ENCODE measurements at regions not wholly inside any gene's neighbourhood (a gene's known extent, or its start where the extent isn't known, plus 50 kb on each side); places are given as distances from the start of the nearest gene placed in this dataset.

GRCh38 chr3:43223670-43224364, 62.5 kb upstream of the SNRK start:
- no peak overlapping the region for H2BK15ac ChIP-seq (ENCODE audit: low read depth, low read length)
- H3K9ac ChIP-seq (ENCODE audit: low read depth, low read length), result no peak overlapping the region
- H3K56ac ChIP-seq (ENCODE audit: extremely low read depth, insufficient read depth, low read length), result no peak overlapping the region
- no peaks in the 10 kb centered on the region for H3K79me1 ChIP-seq (ENCODE audit: low read depth in 1 of 2, low read length in 2 of 2)
- H3K14ac ChIP-seq (replicated peaks; ENCODE audit: low read depth, low read length), result no peak overlapping the region
- H3K9me3 ChIP-seq (ENCODE audit: control insufficient read depth, insufficient read depth, low read length), result no peaks in the 10 kb centered on the region; the same call in 1 of the 2 replicates
- no peak overlapping the region for H2BK5ac ChIP-seq (ENCODE audit: low read depth, low read length, poor library complexity, severe bottlenecking)
- H3K9me1 ChIP-seq (ENCODE audit: insufficient read depth, low read length), result no peaks in the 10 kb centered on the region
- intact Hi-C loops (cut with micrococcal nuclease) (loop anchor here (2.0 to 10.0 kb wide), 5 partner anchors 279 to 973 kb away; partner anchors contain the start of genes ABHD5 and ANO10), in situ Hi-C loops (cut with MboI; ENCODE audit: low sequenced_read_pairs) (no loop called here), dilution Hi-C loops (cut with HindIII; ENCODE audit: low sequenced_read_pairs, unreplicated experiment) (no loop called here)
- no peak overlapping the region for H2AFZ ChIP-seq (replicated peaks; ENCODE audit: low read length, poor library complexity)
- no peak overlapping the region for H4K5ac ChIP-seq (ENCODE audit: low read depth, low read length)
- H3K18ac ChIP-seq (ENCODE audit: low read depth, low read length), result no peak overlapping the region
- H4K8ac ChIP-seq (ENCODE audit: low read depth in 2 of 2, low read length in 2 of 2), result no peak overlapping the region
- H2BK120ac ChIP-seq (ENCODE audit: low read depth, low read length), result no peak overlapping the region
- DNase-seq (peak; percentile 27), ATAC-seq (ENCODE audit: low read depth) (peak; percentile 27; the same call in 1 of the 2 replicates)
- BruUV-seq (replicated peaks), result no TSS peak
- no peak overlapping the region for H3K4me3 ChIP-seq (ENCODE audit: insufficient read depth, low read depth, low read length)
- H3K27me3 ChIP-seq (ENCODE audit: control insufficient read depth, insufficient read depth, low read length), result peaks cover 6% of the 10 kb centered on the region; the same call in 1 of the 2 replicates
- no peak overlapping the region for H3K23ac ChIP-seq (ENCODE audit: low read depth, low read length)
- CTCF ChIA-PET, result interaction anchor here (0.6 to 1.3 kb wide), 9 partner anchors 9 to 279 kb away, joined by 3 to 6 read pairs (median 3); no protein-coding TSS in a partner anchor
- H4K20me1 ChIP-seq (ENCODE audit: insufficient read depth, low read length), result no peaks in the 10 kb centered on the region
- H2AK5ac ChIP-seq (ENCODE audit: low read depth, low read length), result no peak overlapping the region
- H2BK20ac ChIP-seq (ENCODE audit: low read depth, low read length), result no peak overlapping the region
- H3K4me1 ChIP-seq (ENCODE audit: control insufficient read depth, insufficient read depth, low read length), result no peaks in the 10 kb centered on the region
- TF ChIP-seq ELK1 (IDR thresholded peaks at IDR 0.05; ENCODE audit: borderline replicate concordance, low read depth, low read length) (no peak), CHD1 (IDR thresholded peaks at IDR 0.05; ENCODE audit: low read depth, low read length) (no peak), RAD21 (IDR thresholded peaks at IDR 0.05; ENCODE audit: low read length) (peak; percentile 70), MAZ (IDR thresholded peaks at IDR 0.05; ENCODE audit: borderline replicate concordance, low read depth, low read length) (no peak), RFX5 (IDR thresholded peaks at IDR 0.05; ENCODE audit: low read depth, low read length) (no peak), BHLHE40 (IDR thresholded peaks at IDR 0.05; ENCODE audit: low read depth, low read length) (no peak), SMC3 (IDR thresholded peaks at IDR 0.05; ENCODE audit: low read depth, low read length) (peak; percentile 51)
- TF ChIP-seq, protein P1, sequence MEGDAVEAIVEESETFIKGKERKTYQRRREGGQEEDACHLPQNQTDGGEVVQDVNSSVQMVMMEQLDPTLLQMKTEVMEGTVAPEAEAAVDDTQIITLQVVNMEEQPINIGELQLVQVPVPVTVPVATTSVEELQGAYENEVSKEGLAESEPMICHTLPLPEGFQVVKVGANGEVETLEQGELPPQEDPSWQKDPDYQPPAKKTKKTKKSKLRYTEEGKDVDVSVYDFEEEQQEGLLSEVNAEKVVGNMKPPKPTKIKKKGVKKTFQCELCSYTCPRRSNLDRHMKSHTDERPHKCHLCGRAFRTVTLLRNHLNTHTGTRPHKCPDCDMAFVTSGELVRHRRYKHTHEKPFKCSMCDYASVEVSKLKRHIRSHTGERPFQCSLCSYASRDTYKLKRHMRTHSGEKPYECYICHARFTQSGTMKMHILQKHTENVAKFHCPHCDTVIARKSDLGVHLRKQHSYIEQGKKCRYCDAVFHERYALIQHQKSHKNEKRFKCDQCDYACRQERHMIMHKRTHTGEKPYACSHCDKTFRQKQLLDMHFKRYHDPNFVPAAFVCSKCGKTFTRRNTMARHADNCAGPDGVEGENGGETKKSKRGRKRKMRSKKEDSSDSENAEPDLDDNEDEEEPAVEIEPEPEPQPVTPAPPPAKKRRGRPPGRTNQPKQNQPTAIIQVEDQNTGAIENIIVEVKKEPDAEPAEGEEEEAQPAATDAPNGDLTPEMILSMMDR (conservative IDR thresholded peaks at IDR 0.05; ENCODE audit: low read depth, low read length), result peak; percentile 64
- H3K4me2 ChIP-seq (ENCODE audit: low read depth, low read length), result no peak overlapping the region
- no peak overlapping the region for H4K91ac ChIP-seq (ENCODE audit: insufficient read depth, low read depth, low read length)
- H3K27ac ChIP-seq (ENCODE audit: insufficient read depth, low read length), result no peak overlapping the region
- H2AK9ac ChIP-seq (replicated peaks; ENCODE audit: low read depth, low read length, poor library complexity), result no peak overlapping the region
- WGBS, 2 experiments (ENCODE audit: extremely low coverage in 2 of 2, insufficient read length in 1 of 2), result no CpG with 5 or more reads among the region's 3 CpGs
- no peaks in the 10 kb centered on the region for H3K36me3 ChIP-seq (ENCODE audit: control insufficient read depth, insufficient read depth, low read length)
- H3K4ac ChIP-seq (ENCODE audit: low read depth, low read length), result no peak overlapping the region
- POLR2A ChIA-PET (ENCODE audit: unreplicated experiment), result no interaction called here

All from IMR-90 (cell line).